ENCODE measurements at regions not wholly inside any gene's neighbourhood (a gene's known extent, or its start where the extent isn't known, plus 50 kb on each side); places are given as distances from the start of the nearest gene placed in this dataset.

- TF ChIP-seq POLR2A (IDR thresholded peaks at IDR 0.05): no peak
- no peak for TF ChIP-seq CTCF (IDR thresholded peaks at IDR 0.05)
- no peak for TF ChIP-seq EP300 (IDR thresholded peaks at IDR 0.05)
Observed at GRCh38 chr7:125847692-125848091, 918.1 kb upstream of the POT1 start.
